HepG2 (cell line): ENCODE measurements at regions not wholly inside any gene's neighbourhood (a gene's known extent, or its start where the extent isn't known, plus 50 kb on each side); places are given as distances from the start of the nearest gene placed in this dataset.

Experiments used
- ATAC-seq: fragments of 200-7000 bp; cut with Tn5 transposase; 3 replicates; pipeline ENCODE4 v1.9.1; 2020; ENCODE audit warnings: mild to moderate bottlenecking, moderate library complexity
- BruUV-seq: library from RNA; stranded (reverse); fragments of 400-500 nt; replicated peaks from 2 replicates; lab custom pipeline; 2021; lab: Mats Ljungman, UMichigan
- CTCF ChIA-PET: fragments of 300-600 bp; formaldehyde crosslinking; extraction: SDS; loops from one replicate; lab custom pipeline; 2021; ENCODE audit warnings: low total read pairs, inconsistent platforms, low intra/inter-chr PET ratio; lab: Yijun Ruan, JAX
- POLR2A ChIA-PET: fragments of 350-600 bp; sonication (Branson Sonifier 250); formaldehyde crosslinking; loops from one replicate; lab custom pipeline; 2020; ENCODE audit warnings: antibody characterized with exemption, inconsistent platforms; lab: Yijun Ruan, JAX
- DNase-seq: peaks from one replicate; pipeline ENCODE4 v3.0.0-alpha.2; 2015; ENCODE audit warnings: low spot score
- FAIRE-seq: peaks from 3 replicates; lab custom pipeline; 2011; peaks lifted over from hg19 to GRCh38; lab: Jason Lieb, UNC
- H2AFZ ChIP-seq: one replicate; pipeline ENCODE4 v1.6.1; 2011; ENCODE audit warnings: low read length, inconsistent platforms
- H3K27ac ChIP-seq: fragments of 300-600 bp; 3 replicates; pipeline ENCODE4 v1.8.0; 2011; ENCODE audit warnings: mixed run types, mild to moderate bottlenecking, mixed read lengths, low read length, inconsistent platforms; ENCODE audit not compliant: insufficient read depth; ENCODE audit errors: extremely low read length
- H3K27me3 ChIP-seq, 2 experiments: fragments of 200-600 bp in 1 of 2; 2 replicates in 1 of 2; 3 replicates in 1 of 2; pipeline versions ENCODE4 v1.6.0 to v1.8.0; 2011; ENCODE audit warnings: low read length in 2 of 2, mild to moderate bottlenecking in 2 of 2, moderate library complexity in 2 of 2, inconsistent platforms in 1 of 2; ENCODE audit not compliant: insufficient read depth in 2 of 2, control insufficient read depth in 1 of 2
- H3K36me3 ChIP-seq, 2 experiments: fragments of 200-600 bp in 1 of 2; replicated peaks in 1 of 2; 2 replicates in 1 of 2; 3 replicates in 1 of 2; pipeline versions ENCODE4 v1.5.1 to v1.8.0; 2011; ENCODE audit warnings: low read length in 2 of 2, inconsistent platforms in 1 of 2; ENCODE audit not compliant: insufficient read depth in 2 of 2, control insufficient read depth in 1 of 2
- H3K4me1 ChIP-seq: 2 replicates; pipeline ENCODE4 v1.5.1; 2012; ENCODE audit warnings: low read length, inconsistent platforms; ENCODE audit not compliant: insufficient read depth
- H3K4me2 ChIP-seq: 2 replicates; pipeline ENCODE4 v1.6.0; 2011; ENCODE audit warnings: low read depth, low read length, inconsistent platforms
- H3K4me3 ChIP-seq, 3 experiments: fragments of 200-600 bp in 1 of 3; sonication (generic), shearing (Covaris generic) in 1 of 3; replicated peaks in 1 of 3; 2 replicates each; pipeline ENCODE4 v1.5.1; 2011 to 2016; ENCODE audit warnings: low read length in 3 of 3, inconsistent platforms in 2 of 3, low read depth in 2 of 3, mild to moderate bottlenecking in 2 of 3, control low read depth in 1 of 3, mixed read lengths in 1 of 3; ENCODE audit not compliant: insufficient read depth in 1 of 3
- H3K79me2 ChIP-seq: one replicate; pipeline ENCODE4 v1.6.1; 2011; ENCODE audit warnings: low read length, inconsistent platforms; ENCODE audit not compliant: insufficient read depth
- H3K9ac ChIP-seq: 2 replicates; pipeline ENCODE4 v1.6.0; 2011; ENCODE audit warnings: mild to moderate bottlenecking, low read depth, low read length, inconsistent platforms; ENCODE audit not compliant: insufficient read depth
- H3K9me3 ChIP-seq: 2 replicates; pipeline ENCODE4 v1.5.1; 2012; ENCODE audit warnings: mild to moderate bottlenecking, low read length
- H4K20me1 ChIP-seq: 2 replicates; pipeline ENCODE4 v1.6.0; 2011; ENCODE audit warnings: inconsistent platforms, mild to moderate bottlenecking, low read length, moderate library complexity; ENCODE audit not compliant: insufficient read depth
- AFF4 ChIP-seq: sonication (generic); formaldehyde crosslinking; IDR thresholded peaks from 2 replicates; pipeline ENCODE4 v1.4.0; 2020; ENCODE audit warnings: missing genetic modification reagents
- ERF ChIP-seq: IDR thresholded peaks from 2 replicates; pipeline ENCODE4 v1.6.1; 2018; ENCODE audit warnings: missing biosample characterization, missing genetic modification reagents
- HES4 ChIP-seq: sonication (generic); formaldehyde crosslinking; IDR thresholded peaks from 2 replicates; pipeline ENCODE4 v1.9.0; 2021; ENCODE audit warnings: mild to moderate bottlenecking, missing genetic modification reagents, borderline replicate concordance
- MYPOP ChIP-seq: sonication (generic); formaldehyde crosslinking; IDR thresholded peaks from 2 replicates; pipeline ENCODE4 v1.8.1; 2023; ENCODE audit warnings: mild to moderate bottlenecking, moderate library complexity, missing genetic modification reagents
- PCBP1 ChIP-seq: fragments of 200-400 bp; formaldehyde crosslinking; IDR thresholded peaks from 2 replicates; pipeline ENCODE4 v1.6.1; 2017; ENCODE audit warnings: mild to moderate bottlenecking, low read depth, low read length, borderline replicate concordance
- RCOR2 ChIP-seq: IDR thresholded peaks from 2 replicates; pipeline ENCODE4 v1.6.1; 2016; ENCODE audit warnings: missing biosample characterization, missing genetic modification reagents
- SNAPC2 ChIP-seq: sonication (generic); formaldehyde crosslinking; IDR thresholded peaks from 2 replicates; pipeline ENCODE4 v1.8.1; 2022; ENCODE audit warnings: mild to moderate bottlenecking, missing genetic modification reagents
- SOX5 ChIP-seq: IDR thresholded peaks from 2 replicates; pipeline ENCODE4 v1.6.1; 2016; ENCODE audit warnings: borderline replicate concordance
- TEF ChIP-seq: sonication (generic); formaldehyde crosslinking; IDR thresholded peaks from 2 replicates; pipeline ENCODE4 v1.5.0; 2020; ENCODE audit warnings: missing genetic modification reagents
- THYN1 ChIP-seq: sonication (generic); formaldehyde crosslinking; IDR thresholded peaks from 2 replicates; pipeline ENCODE4 v1.8.1; 2023; ENCODE audit warnings: low read depth, mild to moderate bottlenecking, moderate library complexity, missing genetic modification reagents, borderline replicate concordance
- ZNF17 ChIP-seq: sonication (generic); formaldehyde crosslinking; IDR thresholded peaks from 2 replicates; pipeline ENCODE4 v1.5.0; 2020; ENCODE audit warnings: mild to moderate bottlenecking, missing genetic modification reagents
- ZNF207 ChIP-seq: fragments of 450-650 bp; IDR thresholded peaks from 2 replicates; pipeline ENCODE4 v1.6.1; 2016; ENCODE audit warnings: antibody characterized with exemption, borderline replicate concordance
- ZNF878 ChIP-seq: sonication (generic); formaldehyde crosslinking; IDR thresholded peaks from 2 replicates; pipeline ENCODE4 v1.8.1; 2023; ENCODE audit warnings: mild to moderate bottlenecking, missing genetic modification reagents, moderate library complexity
- ZSCAN20 ChIP-seq: sonication (generic); formaldehyde crosslinking; IDR thresholded peaks from 2 replicates; pipeline ENCODE4 v1.4.0; 2020; ENCODE audit warnings: missing genetic modification reagents, mild to moderate bottlenecking, borderline replicate concordance
- WGBS: methylation state at CpG from one replicate; pipeline ENCODE4 v1.1.6; 2017; ENCODE audit warnings: low lambda C conversion rate; 5-methylcytosine and 5-hydroxymethylcytosine counted together
- in situ Hi-C: cut with HindIII; loops from 2 replicates; pipeline ENCODE4 v1.10.0; 2017; ENCODE audit warnings: low pct_unique_long_range_greater_than_20kb; ENCODE audit not compliant: extremely low pct_ligation_motif_present
- intact Hi-C: fragments of 100-400 bp; cut with micrococcal nuclease; formaldehyde crosslinking; loops from one replicate; pipeline ENCODE4 v1.10.0; 2022; ENCODE audit not compliant: unreplicated experiment

GRCh38 chr16:35255816-35256215, 1796.4 kb downstream of the TP53TG3F start (continued):
- no peak for TF ChIP-seq AFF4 (CRISPR knock-in tag)

- in situ Hi-C loops, result no loop called here
- DNase-seq, result no peak
- Histone ChIP-seq H3K4me3 (no peak overlapping the region), H3K36me3 (no peaks in the 10 kb centered on the region), H4K20me1 (no peaks in the 10 kb centered on the region), H2AFZ (no peak overlapping the region), H3K9me3 (peaks cover 74% of the 10 kb centered on the region), H3K4me2 (no peak overlapping the region), H3K79me2 (no peaks in the 10 kb centered on the region)
- TF ChIP-seq ERF (CRISPR knock-in tag), result no peak
- TF ChIP-seq ZNF207, result no peak
- no peak for TF ChIP-seq SOX5
- TF ChIP-seq PCBP1, result no peak
- TF ChIP-seq ZSCAN20, result no peak
- TF ChIP-seq MYPOP (CRISPR knock-in tag), result no peak
- no peak for TF ChIP-seq RCOR2 (CRISPR knock-in tag)
- no peak for TF ChIP-seq SNAPC2 (CRISPR knock-in tag)
- no peak for TF ChIP-seq THYN1
- no peak for TF ChIP-seq ZNF17 (CRISPR knock-in tag)
- TF ChIP-seq HES4, result no peak
- TF ChIP-seq TEF (CRISPR knock-in tag), result no peak
- TF ChIP-seq ZNF878 (CRISPR knock-in tag), result no peak
- TF ChIP-seq, all 625 proteins: peak for 0
- BruUV-seq, result no TSS peak
- Histone ChIP-seq H3K27ac (no peak overlapping the region), H3K4me1 (no peaks in the 10 kb centered on the region), H3K27me3 (no peaks in the 10 kb centered on the region), H3K9ac (no peak overlapping the region)
- ChIA-PET CTCF (no interaction called here), POLR2A (no interaction called here)
- ATAC-seq (no peak), FAIRE-seq (no peak)
- WGBS, result under 1% methylated on average over 5 of the region's 9 CpGs
- intact Hi-C loops, result no loop called here
Measured at GRCh38 chr16:35258381-35258780, 1799.0 kb downstream of the TP53TG3F start.
